Suprapubic skin (tissue), 4 donors: ENCODE measurements at regions not wholly inside any gene's neighbourhood (a gene's known extent, or its start where the extent isn't known, plus 50 kb on each side); places are given as distances from the start of the nearest gene placed in this dataset.

Experiments
- DNase-seq, 2 donors: peaks; one replicate each; pipeline ENCODE4 v3.0.0-alpha.2; 2019; ENCODE audit warnings: low spot score in 2 of 2
- H3K27ac ChIP-seq: fragments of 200-600 bp; sonication (generic); one replicate; pipeline ENCODE4 v1.5.1; 2019
- H3K27me3 ChIP-seq: fragments of 200-600 bp; sonication (generic); one replicate; pipeline ENCODE4 v1.5.1; 2019
- H3K36me3 ChIP-seq: fragments of 200-600 bp; sonication (generic); one replicate; pipeline ENCODE4 v1.5.1; 2019
- H3K4me1 ChIP-seq: fragments of 200-600 bp; sonication (generic); one replicate; pipeline ENCODE4 v1.5.1; 2019
- H3K4me3 ChIP-seq: fragments of 200-600 bp; sonication (generic); one replicate; pipeline ENCODE4 v1.5.1; 2019; ENCODE audit warnings: mild to moderate bottlenecking
- H3K9me3 ChIP-seq: fragments of 200-600 bp; sonication (generic); one replicate; pipeline ENCODE4 v1.5.1; 2019
- EP300 ChIP-seq: sonication (generic); formaldehyde crosslinking; IDR thresholded peaks from one replicate; pipeline ENCODE4 v1.6.1; 2017; ENCODE audit warnings: antibody characterized with exemption
- POLR2A ChIP-seq, 2 donors: fragments of 450-650 bp; IDR thresholded peaks; one replicate each; pipeline ENCODE4 v1.6.1; 2017; ENCODE audit warnings: antibody characterized with exemption in 2 of 2, mild to moderate bottlenecking in 2 of 2, moderate library complexity in 2 of 2
- POLR2AphosphoS5 ChIP-seq, 3 donors: sonication (generic); formaldehyde crosslinking; IDR thresholded peaks; one replicate each; pipeline ENCODE4 v1.6.1; 2017; ENCODE audit warnings: antibody characterized with exemption in 3 of 3
- WGBS: methylation state at CpG from one replicate; pipeline ENCODE4 v1.1.5; 2018; 5-methylcytosine and 5-hydroxymethylcytosine counted together
- TF ChIP-seq, protein P1 (sequence below), 2 donors: fragments of 200-600 bp in 1 of 2; fragments of 450-650 bp in 1 of 2; sonication (generic) in 1 of 2; IDR thresholded peaks; one replicate each; pipeline ENCODE4 v1.5.1; 2016 to 2019; ENCODE audit warnings: antibody characterized with exemption in 2 of 2, mild to moderate bottlenecking in 1 of 2, moderate library complexity in 1 of 2

DNA sequence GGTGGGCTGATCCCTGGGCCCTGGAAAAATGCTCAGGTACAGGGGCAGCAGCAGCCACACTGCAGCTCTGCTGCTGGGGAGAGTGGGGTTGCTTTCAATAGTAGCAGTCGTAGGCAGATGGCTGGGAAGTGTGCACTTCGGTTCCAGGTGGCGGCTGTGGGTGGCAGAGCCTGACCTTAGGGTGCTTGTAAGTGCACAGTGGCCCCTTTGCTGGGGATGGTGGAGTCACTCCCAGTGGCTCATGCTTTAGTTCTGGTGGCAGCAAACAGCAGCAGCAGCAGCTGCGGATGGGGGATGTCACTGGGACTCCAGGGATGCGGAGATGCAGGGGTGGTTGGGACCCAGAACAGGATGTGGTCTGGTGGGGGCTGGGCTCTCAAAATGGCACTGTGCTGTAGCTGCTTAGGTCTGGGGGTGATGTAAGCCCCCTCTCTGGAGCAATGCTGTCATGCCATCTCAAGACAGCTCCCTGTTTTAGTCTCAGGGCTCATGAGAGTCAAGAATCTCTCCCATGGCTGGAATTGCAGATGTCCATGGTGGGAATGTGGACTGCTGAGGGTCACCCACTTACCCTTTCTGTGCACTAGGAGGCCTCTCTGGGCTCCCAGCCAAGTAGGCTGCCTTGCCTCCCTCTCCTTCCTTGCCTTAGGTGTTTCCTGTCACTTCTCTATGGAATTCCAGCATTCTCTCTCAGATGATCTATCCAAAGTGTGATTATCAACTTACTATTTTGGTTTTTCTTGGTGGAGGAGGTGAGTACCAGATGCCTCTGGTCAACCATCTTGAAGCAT is 146.7 kb upstream of the SLC22A23 start:
- no peaks in the 10 kb centered on the region for H3K36me3 ChIP-seq
- no peak overlapping the region for H3K4me3 ChIP-seq
- no peak overlapping the region for H3K27ac ChIP-seq
- TF ChIP-seq, protein P1, sequence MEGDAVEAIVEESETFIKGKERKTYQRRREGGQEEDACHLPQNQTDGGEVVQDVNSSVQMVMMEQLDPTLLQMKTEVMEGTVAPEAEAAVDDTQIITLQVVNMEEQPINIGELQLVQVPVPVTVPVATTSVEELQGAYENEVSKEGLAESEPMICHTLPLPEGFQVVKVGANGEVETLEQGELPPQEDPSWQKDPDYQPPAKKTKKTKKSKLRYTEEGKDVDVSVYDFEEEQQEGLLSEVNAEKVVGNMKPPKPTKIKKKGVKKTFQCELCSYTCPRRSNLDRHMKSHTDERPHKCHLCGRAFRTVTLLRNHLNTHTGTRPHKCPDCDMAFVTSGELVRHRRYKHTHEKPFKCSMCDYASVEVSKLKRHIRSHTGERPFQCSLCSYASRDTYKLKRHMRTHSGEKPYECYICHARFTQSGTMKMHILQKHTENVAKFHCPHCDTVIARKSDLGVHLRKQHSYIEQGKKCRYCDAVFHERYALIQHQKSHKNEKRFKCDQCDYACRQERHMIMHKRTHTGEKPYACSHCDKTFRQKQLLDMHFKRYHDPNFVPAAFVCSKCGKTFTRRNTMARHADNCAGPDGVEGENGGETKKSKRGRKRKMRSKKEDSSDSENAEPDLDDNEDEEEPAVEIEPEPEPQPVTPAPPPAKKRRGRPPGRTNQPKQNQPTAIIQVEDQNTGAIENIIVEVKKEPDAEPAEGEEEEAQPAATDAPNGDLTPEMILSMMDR (IDR thresholded peaks at IDR 0.05): no peak
- TF ChIP-seq EP300: no peak
- no peak for TF ChIP-seq POLR2AphosphoS5 (IDR thresholded peaks at IDR 0.05)
- TF ChIP-seq POLR2A (IDR thresholded peaks at IDR 0.05): no peak
- no peaks in the 10 kb centered on the region for H3K9me3 ChIP-seq
- no peak for DNase-seq
- H3K27me3 ChIP-seq: peaks cover 3% of the 10 kb centered on the region
- no peaks in the 10 kb centered on the region for H3K4me1 ChIP-seq
- WGBS: 96% methylated on average over 5 of the region's 5 CpGs

DNA sequence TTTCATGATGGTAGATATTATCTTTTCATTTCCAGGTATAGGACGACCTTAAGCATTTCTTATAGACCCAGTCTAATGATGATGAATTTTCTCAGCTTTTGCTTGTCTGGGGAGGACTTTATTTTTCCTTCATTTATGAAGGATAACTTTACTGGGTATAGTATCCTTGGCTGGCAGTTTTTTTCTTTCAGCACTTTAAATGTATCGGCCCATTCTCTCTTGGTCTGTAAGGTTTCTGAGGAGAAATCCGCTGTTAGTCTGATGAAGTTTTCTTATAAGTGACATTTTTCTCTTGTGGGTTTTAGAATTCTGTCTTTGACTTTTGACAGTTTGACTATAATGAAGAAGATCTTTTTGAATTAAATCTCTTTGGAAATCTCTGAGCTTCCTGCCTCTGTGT is 144.7 kb upstream of the SLC22A23 start:
- 96% methylated on average over 3 of the region's 3 CpGs for WGBS
- H3K36me3 ChIP-seq: no peaks in the 10 kb centered on the region
- DNase-seq: no peak
- H3K9me3 ChIP-seq: no peaks in the 10 kb centered on the region
- no peak overlapping the region for H3K27ac ChIP-seq
- TF ChIP-seq POLR2A (IDR thresholded peaks at IDR 0.05): no peak
- no peak for TF ChIP-seq EP300
- TF ChIP-seq, protein P1 (IDR thresholded peaks at IDR 0.05): no peak
- TF ChIP-seq POLR2AphosphoS5 (IDR thresholded peaks at IDR 0.05): no peak
- no peaks in the 10 kb centered on the region for H3K4me1 ChIP-seq
- H3K27me3 ChIP-seq: peaks cover 3% of the 10 kb centered on the region
- no peak overlapping the region for H3K4me3 ChIP-seq

DNA sequence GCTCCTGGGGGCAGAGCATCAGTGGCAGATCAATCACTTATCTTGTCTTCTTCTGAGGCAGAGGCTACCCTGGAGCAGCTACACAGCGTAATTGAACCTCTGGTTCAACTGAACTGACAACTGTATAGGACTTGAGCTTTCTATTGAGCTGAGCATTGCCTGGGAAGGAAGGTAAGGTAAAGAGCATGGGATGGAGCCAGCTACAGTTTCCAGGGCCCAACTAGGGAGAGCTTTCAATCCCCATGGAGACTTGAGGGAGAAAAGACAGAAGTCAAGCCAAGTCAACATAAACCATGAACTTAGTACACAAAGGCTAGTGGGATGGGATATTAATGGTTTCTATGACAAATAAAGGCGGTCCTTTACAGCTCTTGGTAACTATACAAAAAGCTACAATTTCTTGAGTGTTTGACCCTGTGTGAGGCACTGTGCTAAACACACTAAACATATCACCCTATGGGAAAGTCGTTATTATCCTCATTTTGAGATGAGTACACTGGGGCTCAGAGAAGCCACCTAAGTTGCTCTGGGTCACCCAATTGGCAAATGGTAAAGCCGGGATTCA is 140.7 kb upstream of the SLC22A23 start:
- TF ChIP-seq EP300: no peak
- no peak for TF ChIP-seq POLR2AphosphoS5 (IDR thresholded peaks at IDR 0.05)
- no peak for TF ChIP-seq POLR2A (IDR thresholded peaks at IDR 0.05)
- TF ChIP-seq, protein P1 (IDR thresholded peaks at IDR 0.05): no peak
- Histone ChIP-seq H3K9me3 (no peaks in the 10 kb centered on the region), H3K4me3 (no peak overlapping the region), H3K27ac (no peak overlapping the region), H3K4me1 (peaks cover 4% of the 10 kb centered on the region), H3K36me3 (no peaks in the 10 kb centered on the region), H3K27me3 (no peaks in the 10 kb centered on the region)
- no peak for DNase-seq
- 89% methylated on average over 4 of the region's 4 CpGs for WGBS

- H3K27ac ChIP-seq: no peak overlapping the region
- no peak overlapping the region for H3K4me3 ChIP-seq
- no peak for DNase-seq
- TF ChIP-seq EP300: no peak
- no peaks in the 10 kb centered on the region for H3K27me3 ChIP-seq
- H3K36me3 ChIP-seq: no peaks in the 10 kb centered on the region
- no peaks in the 10 kb centered on the region for H3K9me3 ChIP-seq
- H3K4me1 ChIP-seq: peaks cover 8% of the 10 kb centered on the region
- 41% methylated on average over 6 of the region's 6 CpGs for whole genome bisulfite sequencing
These were observed 139.9 kb upstream of the SLC22A23 start for GRCh38 chr6:3596766-3597165.

DNA sequence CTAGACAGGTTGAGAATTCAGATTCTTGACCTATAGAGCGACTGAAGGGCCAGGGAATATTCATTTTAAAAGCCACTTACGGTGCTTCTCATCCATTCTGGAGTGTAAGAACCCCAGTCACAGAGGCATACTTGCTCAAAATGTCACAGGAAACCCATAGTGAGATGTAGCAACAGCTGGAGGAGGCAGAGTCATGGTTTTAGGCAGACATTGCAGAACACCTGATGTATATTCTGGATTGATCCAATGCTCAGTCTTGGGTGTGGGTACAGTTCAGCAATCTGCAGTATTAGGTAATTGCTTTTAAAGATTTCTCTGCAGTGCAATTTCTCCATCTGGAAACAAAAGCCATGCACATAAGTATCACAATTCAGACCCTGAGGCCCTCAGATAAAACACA is 137.4 kb upstream of the SLC22A23 start:
- no peak for DNase-seq
- TF ChIP-seq EP300 (no peak), POLR2A (IDR thresholded peaks at IDR 0.05) (no peak), POLR2AphosphoS5 (IDR thresholded peaks at IDR 0.05) (no peak)
- TF ChIP-seq, protein P1 (IDR thresholded peaks at IDR 0.05): no peak

More for the DNA sequence above, 137.4 kb upstream of the SLC22A23 start:
- no peak overlapping the region for H3K4me3 ChIP-seq
- H3K27ac ChIP-seq: no peak overlapping the region
- no peaks in the 10 kb centered on the region for H3K36me3 ChIP-seq
- H3K9me3 ChIP-seq: no peaks in the 10 kb centered on the region
- no peaks in the 10 kb centered on the region for H3K27me3 ChIP-seq
- WGBS: 100% methylated on average over 2 of the region's 2 CpGs
- peaks cover 11% of the 10 kb centered on the region for H3K4me1 ChIP-seq
